ENCODE measurements at regions not wholly inside any gene's neighbourhood (a gene's known extent, or its start where the extent isn't known, plus 50 kb on each side); places are given as distances from the start of the nearest gene placed in this dataset.

GRCh38 chr6:163941624-163941976 is 527.1 kb downstream of the QKI start:
- DNase-seq = no peak

- no peak for DNase-seq
Measured at GRCh38 chr6:163940705-163941623, 526.4 kb downstream of the QKI start.

- no peak for DNase-seq
Measured at GRCh38 chr6:163937071-163937470, 522.6 kb downstream of the QKI start.

- no peak for DNase-seq
Measured at GRCh38 chr6:163935158-163935762, 520.7 kb downstream of the QKI start.

GRCh38 chr6:163930012-163930411 is 515.5 kb downstream of the QKI start:
- no peak for DNase-seq

GRCh38 chr6:163929538-163929937 is 515.0 kb downstream of the QKI start:
- DNase-seq = no peak

GRCh38 chr6:163926642-163927041 is 512.1 kb downstream of the QKI start:
- DNase-seq = peak; percentile 43 to 53

- no peak for DNase-seq
Measured at GRCh38 chr6:163925839-163926238, 511.3 kb downstream of the QKI start.

- DNase-seq = no peak
Measured at GRCh38 chr6:163923658-163924411, 509.3 kb downstream of the QKI start.

- no peak for DNase-seq
Measured at GRCh38 chr6:163922562-163922961, 508.0 kb downstream of the QKI start.

- DNase-seq = no peak
Measured at GRCh38 chr6:163919652-163920051, 505.1 kb downstream of the QKI start.

- DNase-seq = no peak
Measured at GRCh38 chr6:163916315-163917081, 502.0 kb downstream of the QKI start.

GRCh38 chr6:163915131-163915530 is 500.6 kb downstream of the QKI start:
- no peak for DNase-seq

GRCh38 chr6:163913045-163913444 is 498.5 kb downstream of the QKI start:
- DNase-seq = no peak

GRCh38 chr6:163906006-163906710 is 491.6 kb downstream of the QKI start:
- DNase-seq = no peak

- no peak for DNase-seq
Measured at GRCh38 chr6:163904186-163904585, 489.7 kb downstream of the QKI start.

GRCh38 chr6:163903541-163903940 is 489.0 kb downstream of the QKI start:
- DNase-seq = no peak

- DNase-seq = no peak
Measured at GRCh38 chr6:163902993-163903392, 488.5 kb downstream of the QKI start.

- no peak for DNase-seq
Measured at GRCh38 chr6:163901681-163902080, 487.2 kb downstream of the QKI start.

GRCh38 chr6:163900570-163900969 is 486.1 kb downstream of the QKI start:
- no peak for DNase-seq

- no peak for DNase-seq
Measured at GRCh38 chr6:163897669-163898068, 483.2 kb downstream of the QKI start.

- no peak for DNase-seq
Measured at GRCh38 chr6:163897030-163897429, 482.5 kb downstream of the QKI start.
